Mucosa of descending colon (tissue), 3 donors: ENCODE measurements at regions not wholly inside any gene's neighbourhood (a gene's known extent, or its start where the extent isn't known, plus 50 kb on each side); places are given as distances from the start of the nearest gene placed in this dataset.

ENCODE experiments used
- ATAC-seq: fragments of 200-7000 bp; cut with Tn5 transposase; one replicate; pipeline ENCODE4 v1.9.1; 2020; ENCODE audit warnings: mild to moderate bottlenecking, moderate library complexity
- DNase-seq, 3 donors: peaks; one replicate each; pipeline ENCODE4 v3.0.0-alpha.2; 2020
- H3K36me3 ChIP-seq: fragments of 200-600 bp; one replicate; pipeline ENCODE4 v1.8.0; 2021; ENCODE audit warnings: low read depth, mild to moderate bottlenecking
- H3K4me1 ChIP-seq: fragments of 200-600 bp; one replicate; pipeline ENCODE4 v1.8.0; 2021; ENCODE audit warnings: low read depth, mild to moderate bottlenecking
- H3K4me3 ChIP-seq: fragments of 200-600 bp; one replicate; pipeline ENCODE4 v1.8.0; 2021; ENCODE audit warnings: mild to moderate bottlenecking
- H3K9me3 ChIP-seq: fragments of 200-600 bp; one replicate; pipeline ENCODE4 v1.8.0; 2021; ENCODE audit warnings: mild to moderate bottlenecking
- intact Hi-C, 2 donors: fragments of 100-400 bp; cut with DNase I in 1 of 2; cut with micrococcal nuclease in 1 of 2; formaldehyde crosslinking; loops; one replicate each; pipeline versions ENCODE4 v1.11.0 to v1.11.1; 2022; cut with DNase I, micrococcal nuclease
- TF ChIP-seq, protein P1 (sequence below): fragments of 200-600 bp; IDR thresholded peaks from one replicate; pipeline ENCODE4 v1.8.0; 2022; ENCODE audit warnings: antibody characterized with exemption, mild to moderate bottlenecking
- donor health status: DM: no; HTN: no; CAD: no; lungs with moderate emphysema.
- donor health status: DM: no; HTN: no; CAD: no.
- donor health status: DM: no; HTN: yes; CAD: no.

GRCh38 chr20:57051096-57051495 lies 215.3 kb downstream of the BMP7 start:
- ATAC-seq (no peak), DNase-seq (no peak)
- Histone ChIP-seq H3K36me3 (no peaks in the 10 kb centered on the region), H3K4me3 (no peak overlapping the region), H3K9me3 (no peaks in the 10 kb centered on the region), H3K4me1 (no peaks in the 10 kb centered on the region)
- TF ChIP-seq, protein P1, sequence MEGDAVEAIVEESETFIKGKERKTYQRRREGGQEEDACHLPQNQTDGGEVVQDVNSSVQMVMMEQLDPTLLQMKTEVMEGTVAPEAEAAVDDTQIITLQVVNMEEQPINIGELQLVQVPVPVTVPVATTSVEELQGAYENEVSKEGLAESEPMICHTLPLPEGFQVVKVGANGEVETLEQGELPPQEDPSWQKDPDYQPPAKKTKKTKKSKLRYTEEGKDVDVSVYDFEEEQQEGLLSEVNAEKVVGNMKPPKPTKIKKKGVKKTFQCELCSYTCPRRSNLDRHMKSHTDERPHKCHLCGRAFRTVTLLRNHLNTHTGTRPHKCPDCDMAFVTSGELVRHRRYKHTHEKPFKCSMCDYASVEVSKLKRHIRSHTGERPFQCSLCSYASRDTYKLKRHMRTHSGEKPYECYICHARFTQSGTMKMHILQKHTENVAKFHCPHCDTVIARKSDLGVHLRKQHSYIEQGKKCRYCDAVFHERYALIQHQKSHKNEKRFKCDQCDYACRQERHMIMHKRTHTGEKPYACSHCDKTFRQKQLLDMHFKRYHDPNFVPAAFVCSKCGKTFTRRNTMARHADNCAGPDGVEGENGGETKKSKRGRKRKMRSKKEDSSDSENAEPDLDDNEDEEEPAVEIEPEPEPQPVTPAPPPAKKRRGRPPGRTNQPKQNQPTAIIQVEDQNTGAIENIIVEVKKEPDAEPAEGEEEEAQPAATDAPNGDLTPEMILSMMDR = no peak
- intact Hi-C loops = no loop called here

DNA sequence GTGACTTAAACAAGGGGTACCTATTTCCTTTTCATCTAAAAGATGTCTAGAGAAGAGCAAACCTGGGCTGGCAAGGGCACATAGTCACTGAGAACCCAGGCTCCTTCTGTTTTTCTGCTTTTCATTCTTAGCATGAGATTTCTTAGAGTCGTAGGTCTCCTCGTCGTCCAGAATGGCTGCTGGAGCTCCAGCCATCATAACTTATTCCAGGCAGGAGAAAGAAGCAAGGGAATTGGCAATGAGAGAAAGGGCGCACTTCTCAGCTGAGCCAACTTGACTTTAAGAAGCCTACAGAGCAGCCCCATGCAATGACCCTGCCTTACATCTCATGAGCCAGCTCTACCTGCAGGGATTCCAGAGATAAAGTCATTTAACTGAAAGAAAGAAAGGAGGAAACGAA lies 213.4 kb downstream of the BMP7 start:
- intact Hi-C loops = no loop called here
- Histone ChIP-seq H3K36me3 (no peaks in the 10 kb centered on the region), H3K9me3 (no peaks in the 10 kb centered on the region), H3K4me3 (no peak overlapping the region), H3K4me1 (no peaks in the 10 kb centered on the region)
- ATAC-seq (no peak), DNase-seq (no peak)
- TF ChIP-seq, protein P1 = no peak

DNA sequence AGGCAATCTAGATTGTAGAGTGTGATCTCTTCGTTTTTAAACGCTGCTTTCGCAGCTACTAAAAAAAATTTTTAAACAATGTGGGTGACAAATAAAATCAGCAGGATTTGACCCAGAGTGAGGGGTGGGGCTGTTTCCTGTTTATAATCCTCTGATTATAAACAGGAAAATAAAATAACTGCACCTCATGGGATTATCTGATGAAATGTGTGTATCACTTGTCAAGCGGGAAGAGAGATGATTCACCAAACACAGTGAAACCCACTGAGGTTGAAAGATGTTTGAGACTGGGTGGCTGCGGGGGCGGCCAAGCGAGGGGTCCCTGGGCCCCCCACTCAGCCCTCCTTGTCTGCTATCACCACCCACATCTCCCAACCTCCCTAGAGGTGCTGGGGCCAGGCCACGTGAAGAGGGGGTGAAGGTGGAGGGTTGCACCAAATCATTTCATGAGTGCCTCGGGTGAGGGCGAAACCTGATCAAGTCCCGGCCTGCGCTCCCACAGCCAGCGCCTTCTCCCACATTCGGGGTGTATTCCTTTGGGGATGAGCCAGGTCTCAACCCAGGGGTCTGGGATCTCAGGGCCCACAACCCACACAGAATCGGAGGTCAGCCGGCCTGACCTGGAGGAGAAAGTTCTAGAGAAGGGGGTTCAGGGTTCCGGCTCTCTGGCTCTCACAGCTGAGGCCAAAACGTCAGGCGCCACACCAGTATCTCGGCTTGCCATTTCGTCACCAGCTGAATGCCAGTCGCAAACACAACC lies 212.5 kb downstream of the BMP7 start:
- H3K4me1 ChIP-seq = no peaks in the 10 kb centered on the region
- H3K9me3 ChIP-seq = no peaks in the 10 kb centered on the region
- DNase-seq (no peak), ATAC-seq (no peak)
- no peak overlapping the region for H3K4me3 ChIP-seq
- TF ChIP-seq, protein P1 = no peak
- intact Hi-C loops = no loop called here
- H3K36me3 ChIP-seq = no peaks in the 10 kb centered on the region

DNA sequence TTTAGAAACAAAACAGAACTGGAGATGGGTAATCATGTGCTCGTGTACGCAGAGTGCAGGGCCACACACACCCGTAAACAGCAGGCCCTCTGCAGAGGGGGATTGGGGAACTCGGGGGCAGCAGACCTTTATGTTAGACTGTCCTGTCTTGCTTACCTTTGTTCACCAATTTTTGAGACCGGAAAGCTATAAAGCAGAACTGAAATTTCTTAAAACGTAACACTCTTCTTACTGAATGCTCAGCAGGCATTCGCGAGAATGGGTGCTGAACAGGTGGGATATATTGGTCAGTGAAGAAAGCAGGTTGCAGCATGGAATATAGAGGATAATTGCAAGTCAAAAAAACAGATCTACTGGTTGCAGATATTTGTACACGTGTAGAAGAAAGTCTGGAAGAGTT lies 211.1 kb downstream of the BMP7 start:
- TF ChIP-seq, protein P1 = no peak

GRCh38 chr20:57056651-57057050 lies 209.8 kb downstream of the BMP7 start:
- H3K4me1 ChIP-seq = no peaks in the 10 kb centered on the region
- intact Hi-C loops = no loop called here
- no peaks in the 10 kb centered on the region for H3K36me3 ChIP-seq
- ATAC-seq (no peak), DNase-seq (no peak)
- no peak overlapping the region for H3K4me3 ChIP-seq
- no peaks in the 10 kb centered on the region for H3K9me3 ChIP-seq
- TF ChIP-seq, protein P1 = no peak

More for the DNA sequence above, 211.1 kb downstream of the BMP7 start:
- no peaks in the 10 kb centered on the region for H3K36me3 ChIP-seq
- H3K4me1 ChIP-seq = no peaks in the 10 kb centered on the region
- ATAC-seq (no peak), DNase-seq (no peak)
- H3K9me3 ChIP-seq = no peaks in the 10 kb centered on the region
- intact Hi-C loops = no loop called here
- no peak overlapping the region for H3K4me3 ChIP-seq
